ENCODE measurements at regions not wholly inside any gene's neighbourhood (a gene's known extent, or its start where the extent isn't known, plus 50 kb on each side); places are given as distances from the start of the nearest gene placed in this dataset.

- TF ChIP-seq CTCF (IDR thresholded peaks at IDR 0.05; ENCODE audit: insufficient read depth, missing control alignments) = no peak
- no peak for DNase-seq (ENCODE audit: insufficient read length, low spot score)
- FAIRE-seq = no peak
Measured at GRCh38 chr18:45554389-45554737, 60.9 kb upstream of the SLC14A2 start.

DNA sequence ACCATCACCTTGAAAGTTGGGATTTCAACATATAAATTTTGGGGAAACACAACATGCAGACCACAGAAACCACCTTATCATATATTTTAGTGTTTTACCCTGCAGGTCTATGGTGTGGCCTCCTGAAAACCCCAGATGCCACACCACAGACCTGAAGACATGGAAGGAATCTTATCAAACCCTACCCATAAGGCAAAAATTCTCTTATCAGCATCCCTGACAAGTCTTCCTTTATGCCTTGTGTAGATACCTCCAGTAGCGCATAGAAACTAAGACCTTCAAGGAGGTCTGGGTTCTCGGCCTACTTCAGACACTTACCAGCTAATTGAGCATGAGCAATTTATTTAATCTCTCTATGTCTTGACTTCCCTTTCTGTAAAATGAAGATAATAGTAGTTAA, 59.1 kb upstream of the SLC14A2 start:
- DNase-seq (ENCODE audit: insufficient read length, low spot score) (no peak), FAIRE-seq (no peak)
- no peak for TF ChIP-seq CTCF (IDR thresholded peaks at IDR 0.05; ENCODE audit: insufficient read depth, missing control alignments)

GRCh38 chr18:45557287-45557686, 58.0 kb upstream of the SLC14A2 start:
- DNase-seq (ENCODE audit: insufficient read length, low spot score) (no peak), FAIRE-seq (no peak)
- no peak for TF ChIP-seq CTCF (IDR thresholded peaks at IDR 0.05; ENCODE audit: insufficient read depth, missing control alignments)

GRCh38 chr18:45557779-45558178, 57.5 kb upstream of the SLC14A2 start:
- FAIRE-seq (no peak), DNase-seq (ENCODE audit: insufficient read length, low spot score) (no peak)
- no peak for TF ChIP-seq CTCF (IDR thresholded peaks at IDR 0.05; ENCODE audit: insufficient read depth, missing control alignments)

- no peak for FAIRE-seq
- no peak for TF ChIP-seq CTCF (IDR thresholded peaks at IDR 0.05; ENCODE audit: insufficient read depth, missing control alignments)
- DNase-seq (ENCODE audit: insufficient read length, low spot score) = no peak
Measured at GRCh38 chr18:45559258-45559657, 56.0 kb upstream of the SLC14A2 start.

DNA sequence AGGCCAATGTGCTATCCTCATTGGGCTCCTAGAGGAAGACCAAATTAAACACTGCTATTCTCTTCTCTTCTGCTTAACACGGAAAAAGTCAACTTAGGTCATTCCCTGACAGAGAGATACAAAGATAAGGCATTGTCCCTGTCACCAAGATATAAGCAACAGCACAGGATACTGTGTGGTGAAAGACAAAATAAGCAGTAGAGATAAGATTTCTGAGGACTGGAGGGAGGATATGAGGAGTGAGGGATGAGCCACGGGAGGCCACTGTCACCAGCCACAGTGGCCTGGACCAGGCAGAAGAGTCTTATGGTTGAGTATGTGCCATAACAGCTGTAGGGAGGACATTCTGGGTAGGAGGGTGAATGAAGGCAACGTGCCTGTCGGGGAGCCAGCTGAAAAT, 54.4 kb upstream of the SLC14A2 start:
- DNase-seq (ENCODE audit: insufficient read length, low spot score) (no peak), FAIRE-seq (no peak)
- TF ChIP-seq CTCF (IDR thresholded peaks at IDR 0.05; ENCODE audit: insufficient read depth, missing control alignments) = no peak

GRCh38 chr18:45562567-45563479, 52.5 kb upstream of the SLC14A2 start:
- FAIRE-seq (no peak), DNase-seq (ENCODE audit: insufficient read length, low spot score) (no peak)
- TF ChIP-seq CTCF (IDR thresholded peaks at IDR 0.05; ENCODE audit: insufficient read depth, missing control alignments) = no peak
